RWPE1 (cell line): ENCODE measurements at regions not wholly inside any gene's neighbourhood (a gene's known extent, or its start where the extent isn't known, plus 50 kb on each side); places are given as distances from the start of the nearest gene placed in this dataset.

ENCODE experiments used
- CTCF ChIA-PET: fragments of 350-600 bp; sonication (Branson Sonifier 250); formaldehyde crosslinking; extraction: SDS; loops from one replicate; lab custom pipeline; 2021; lab: Yijun Ruan, JAX
- POLR2A ChIA-PET: fragments of 400-600 bp; formaldehyde crosslinking; extraction: SDS; loops from one replicate; lab custom pipeline; 2020; ENCODE audit warnings: antibody characterized with exemption; ENCODE audit not compliant: low non-redundant PET; lab: Yijun Ruan, JAX
- DNase-seq: peaks from one replicate; pipeline ENCODE4 v3.0.0; 2012; ENCODE audit warnings: low spot score
- H3K27ac ChIP-seq: fragments of 450-650 bp; 2 replicates; pipeline ENCODE4 v1.5.1; 2017
- TF ChIP-seq, protein P1 (sequence below): fragments of 450-650 bp; conservative IDR thresholded peaks from 2 replicates; pipeline ENCODE4 v1.5.1; 2017; ENCODE audit warnings: low read depth, mild to moderate bottlenecking

DNA sequence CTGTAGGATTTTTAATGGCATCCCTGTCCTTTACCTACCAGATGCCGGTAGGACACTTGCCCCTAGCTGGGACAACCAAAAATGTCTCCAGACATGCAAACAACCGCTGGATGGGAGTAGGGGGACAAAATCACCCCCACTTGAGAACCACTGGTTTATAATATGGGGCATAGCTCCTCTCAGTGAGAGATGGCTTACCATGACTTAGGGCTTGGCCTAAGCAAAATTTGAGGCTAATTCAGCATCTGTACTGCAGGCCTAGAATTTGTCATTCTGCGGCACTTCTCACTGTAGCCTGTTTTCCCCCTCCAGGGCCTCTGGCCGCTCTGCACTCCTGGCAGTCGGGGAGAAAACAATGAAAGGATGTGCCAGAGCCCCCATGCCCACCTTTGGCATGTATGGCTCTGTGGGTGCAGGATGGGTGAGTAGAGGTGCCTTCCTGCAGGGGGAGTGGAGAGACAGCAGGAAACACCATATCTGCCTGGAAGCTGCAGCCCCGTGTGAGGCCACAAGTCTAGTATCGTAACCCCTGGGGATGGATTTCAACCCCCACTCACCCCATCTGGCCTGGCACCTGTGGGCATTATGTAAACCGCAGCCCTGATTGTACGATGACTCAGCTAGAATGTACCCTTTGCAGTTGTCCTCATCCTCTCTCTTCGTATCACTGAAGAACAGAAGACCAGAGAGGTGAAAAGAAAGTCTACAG, 268.1 kb downstream of the SOX9 start:
- TF ChIP-seq, protein P1, sequence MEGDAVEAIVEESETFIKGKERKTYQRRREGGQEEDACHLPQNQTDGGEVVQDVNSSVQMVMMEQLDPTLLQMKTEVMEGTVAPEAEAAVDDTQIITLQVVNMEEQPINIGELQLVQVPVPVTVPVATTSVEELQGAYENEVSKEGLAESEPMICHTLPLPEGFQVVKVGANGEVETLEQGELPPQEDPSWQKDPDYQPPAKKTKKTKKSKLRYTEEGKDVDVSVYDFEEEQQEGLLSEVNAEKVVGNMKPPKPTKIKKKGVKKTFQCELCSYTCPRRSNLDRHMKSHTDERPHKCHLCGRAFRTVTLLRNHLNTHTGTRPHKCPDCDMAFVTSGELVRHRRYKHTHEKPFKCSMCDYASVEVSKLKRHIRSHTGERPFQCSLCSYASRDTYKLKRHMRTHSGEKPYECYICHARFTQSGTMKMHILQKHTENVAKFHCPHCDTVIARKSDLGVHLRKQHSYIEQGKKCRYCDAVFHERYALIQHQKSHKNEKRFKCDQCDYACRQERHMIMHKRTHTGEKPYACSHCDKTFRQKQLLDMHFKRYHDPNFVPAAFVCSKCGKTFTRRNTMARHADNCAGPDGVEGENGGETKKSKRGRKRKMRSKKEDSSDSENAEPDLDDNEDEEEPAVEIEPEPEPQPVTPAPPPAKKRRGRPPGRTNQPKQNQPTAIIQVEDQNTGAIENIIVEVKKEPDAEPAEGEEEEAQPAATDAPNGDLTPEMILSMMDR = no peak
- peak; percentile 64 for DNase-seq
- H3K27ac ChIP-seq = peak overlapping the region; percentile 51
- ChIA-PET CTCF (interaction anchor here (0.6 to 0.7 kb wide), 3 partner anchors 100 to 259 kb away, joined by 3 read pairs; no protein-coding TSS in a partner anchor), POLR2A (no interaction called here)

GRCh38 chr17:72390675-72391508, 270.1 kb downstream of the SOX9 start:
- POLR2A ChIA-PET = no interaction called here
- TF ChIP-seq, protein P1 = no peak
- H3K27ac ChIP-seq = no peak overlapping the region
- DNase-seq = peak; percentile 74
- CTCF ChIA-PET = interaction anchor here (0.6 kb wide), 1 partner anchor 98 kb away, joined by 3 read pairs; no protein-coding TSS in a partner anchor

- DNase-seq = no peak
- CTCF ChIA-PET = interaction anchor here (0.6 kb wide), 1 partner anchor 108 kb away, joined by 3 read pairs; no protein-coding TSS in a partner anchor
- TF ChIP-seq, protein P1 = no peak
- POLR2A ChIA-PET = no interaction called here
- peak overlapping the region; percentile 18; the same call in 1 of the 2 replicates for H3K27ac ChIP-seq
Observed at GRCh38 chr17:72392056-72393010, 271.5 kb downstream of the SOX9 start.

GRCh38 chr17:72393553-72393952, 272.7 kb downstream of the SOX9 start:
- TF ChIP-seq, protein P1 = no peak
- peak; percentile 91 for DNase-seq
- CTCF ChIA-PET = no interaction called here
- H3K27ac ChIP-seq = peak overlapping the region; percentile 24; the same call in 1 of the 2 replicates
- POLR2A ChIA-PET = no interaction called here

- TF ChIP-seq, protein P1 = no peak
- POLR2A ChIA-PET = no interaction called here
- CTCF ChIA-PET = no interaction called here
- H3K27ac ChIP-seq = peak overlapping the region; percentile 26; the same call in 1 of the 2 replicates
- no peak for DNase-seq
Observed at GRCh38 chr17:72394531-72394930, 273.7 kb downstream of the SOX9 start.
